ENCODE measurements at regions not wholly inside any gene's neighbourhood (a gene's known extent, or its start where the extent isn't known, plus 50 kb on each side); places are given as distances from the start of the nearest gene placed in this dataset.

- TF ChIP-seq CTCF (IDR thresholded peaks at IDR 0.05 in 4 of 5, conservative IDR thresholded peaks at IDR 0.05 in 1 of 5) (no peak), POLR2A (IDR thresholded peaks at IDR 0.05) (no peak)
These were observed 91.4 kb upstream of the LRIG1 start for GRCh38 chr3:66592016-66592761.

Measured in gastrocnemius medialis (tissue), 4 donors.